SH-SY5Y (cell line): ENCODE measurements at regions not wholly inside any gene's neighbourhood (a gene's known extent, or its start where the extent isn't known, plus 50 kb on each side); places are given as distances from the start of the nearest gene placed in this dataset.

ENCODE experiments used
- GATA2 ChIP-seq: IDR thresholded peaks from 2 replicates; pipeline ENCODE4 v1.6.1; 2011; ENCODE audit warnings: mild to moderate bottlenecking, low read depth, low read length
- GATA3 ChIP-seq: IDR thresholded peaks from 2 replicates; pipeline ENCODE4 v1.6.1; 2011; ENCODE audit warnings: low read depth, mild to moderate bottlenecking, low read length, moderate library complexity

- TF ChIP-seq GATA2 (no peak), GATA3 (no peak)
Measured at GRCh38 chr7:86942081-86942480, 117.4 kb downstream of the ELAPOR2 start.
